HG03378 (cell line): ENCODE measurements at regions not wholly inside any gene's neighbourhood (a gene's known extent, or its start where the extent isn't known, plus 50 kb on each side); places are given as distances from the start of the nearest gene placed in this dataset.

Experiments
- ATAC-seq: cut with Tn5 transposase; IDR thresholded peaks from one replicate; pipeline ENCODE4 v1.9.1; 2021; ENCODE audit warnings: mild to moderate bottlenecking, moderate library complexity; ENCODE audit not compliant: unreplicated experiment

DNA sequence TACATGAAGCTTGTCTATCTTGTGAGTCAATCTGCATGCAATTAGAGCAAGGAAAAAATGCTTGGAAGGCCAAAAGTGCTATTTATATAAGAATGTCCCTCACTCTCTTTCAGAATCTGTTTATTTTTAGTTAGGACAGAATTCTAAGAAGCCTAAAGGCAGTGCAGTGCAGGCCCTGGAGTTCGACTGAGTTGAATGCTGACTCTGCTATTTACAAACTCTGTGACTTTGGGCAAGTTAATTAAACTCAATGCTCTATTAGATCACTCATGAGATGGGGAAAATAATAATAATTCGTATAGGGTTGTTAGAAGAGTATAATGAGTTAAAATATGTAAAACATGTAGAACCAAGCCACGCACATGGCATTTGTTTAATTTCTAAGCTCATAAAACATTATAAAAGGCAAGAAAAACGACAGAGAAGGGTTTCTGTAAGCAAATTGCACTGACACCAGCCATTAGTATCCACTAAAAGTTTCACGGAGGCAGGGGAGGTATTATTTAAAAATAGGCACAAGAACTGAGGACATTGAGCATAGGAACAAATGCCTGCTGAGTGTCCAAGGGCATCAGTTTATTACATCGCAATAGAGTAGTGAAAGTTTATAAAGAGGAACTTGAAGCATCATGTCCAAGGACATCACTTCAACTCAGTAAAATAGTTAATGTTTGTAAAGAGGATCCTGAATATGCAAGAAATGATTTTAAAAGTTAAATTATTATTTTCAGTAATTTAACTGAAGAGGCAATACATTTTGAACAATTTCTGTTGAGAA is 115.0 kb upstream of the INPP4B start:
- ATAC-seq = no peak

DNA sequence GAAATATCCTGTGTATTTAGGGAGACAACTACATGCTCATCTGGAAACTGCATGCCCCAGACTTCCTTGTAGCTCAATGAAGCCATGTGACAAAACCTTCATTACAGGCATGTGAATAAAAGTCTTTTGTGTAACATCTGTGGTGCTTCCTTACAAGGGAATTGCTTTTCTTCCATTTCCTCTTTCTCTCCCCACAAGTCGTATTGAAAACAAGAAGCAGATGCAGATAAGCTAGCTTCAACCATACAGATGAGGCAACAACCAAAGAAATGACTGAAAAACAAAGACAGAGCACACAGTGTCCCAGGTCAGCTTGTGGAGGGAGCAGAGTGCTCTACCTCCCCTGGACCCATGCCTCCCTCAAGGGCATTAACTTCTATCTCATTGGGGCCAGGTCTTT is 115.8 kb upstream of the INPP4B start:
- ATAC-seq = no peak

DNA sequence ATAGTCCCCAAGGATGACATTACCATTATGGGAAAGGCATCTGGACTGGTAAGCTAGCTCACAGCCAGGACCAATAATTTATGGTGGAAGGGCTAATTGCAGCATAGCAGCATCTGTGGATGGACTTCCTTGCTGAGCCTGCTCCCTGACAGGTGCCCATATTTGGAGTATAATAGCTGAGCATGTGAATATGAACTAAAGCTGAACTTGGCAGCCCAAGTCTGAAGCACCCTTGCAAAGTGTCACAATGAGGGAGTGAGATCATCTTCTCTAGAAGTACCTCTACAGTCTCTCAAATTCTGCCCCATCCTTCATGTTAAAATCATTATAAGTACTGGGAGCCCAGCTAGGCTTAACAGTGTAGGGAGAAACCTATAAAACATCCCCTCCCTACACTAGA is 128.2 kb upstream of the INPP4B start:
- no peak for ATAC-seq

DNA sequence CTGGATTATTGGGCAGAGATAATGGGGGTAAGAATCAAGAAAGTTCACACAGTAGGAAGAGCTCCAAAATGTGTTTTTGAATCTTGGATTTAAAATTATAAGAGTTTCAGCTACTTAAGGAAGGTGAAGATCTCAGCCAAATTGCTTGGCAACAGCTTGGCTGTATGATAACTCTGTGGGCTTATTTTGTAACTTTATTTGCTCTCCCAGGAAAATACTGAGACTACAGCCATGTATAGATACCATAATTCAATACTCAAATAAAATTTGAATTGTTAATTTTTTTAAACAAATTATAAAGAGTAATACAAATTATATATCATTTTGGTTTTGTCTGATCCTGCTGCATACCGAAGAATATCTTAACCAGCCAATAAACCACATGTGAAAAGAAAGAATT is 129.5 kb upstream of the INPP4B start:
- no peak for ATAC-seq

DNA sequence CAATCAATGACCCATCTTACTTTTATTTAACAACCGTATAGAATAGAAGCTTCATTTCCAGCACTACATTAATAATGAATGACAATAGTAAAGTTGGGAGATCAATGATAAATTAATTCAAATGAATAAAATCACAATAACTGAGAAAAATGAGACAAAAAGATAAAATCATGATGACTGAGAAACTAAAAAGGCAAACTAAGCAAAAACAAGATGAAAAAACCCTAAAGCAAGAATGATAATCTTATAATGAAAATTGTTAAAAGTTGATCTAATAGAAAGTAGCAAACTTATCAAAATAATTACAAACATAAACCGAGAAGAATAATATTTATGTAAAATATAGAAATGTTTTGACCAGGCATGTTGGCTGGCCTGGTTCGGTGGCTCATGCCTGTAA is 130.4 kb upstream of the INPP4B start:
- no peak for ATAC-seq

GRCh38 chr4:142977182-142977581 is 131.1 kb upstream of the INPP4B start:
- ATAC-seq = no peak

- ATAC-seq = no peak
These were observed 137.0 kb upstream of the INPP4B start for GRCh38 chr4:142983065-142983464.

DNA sequence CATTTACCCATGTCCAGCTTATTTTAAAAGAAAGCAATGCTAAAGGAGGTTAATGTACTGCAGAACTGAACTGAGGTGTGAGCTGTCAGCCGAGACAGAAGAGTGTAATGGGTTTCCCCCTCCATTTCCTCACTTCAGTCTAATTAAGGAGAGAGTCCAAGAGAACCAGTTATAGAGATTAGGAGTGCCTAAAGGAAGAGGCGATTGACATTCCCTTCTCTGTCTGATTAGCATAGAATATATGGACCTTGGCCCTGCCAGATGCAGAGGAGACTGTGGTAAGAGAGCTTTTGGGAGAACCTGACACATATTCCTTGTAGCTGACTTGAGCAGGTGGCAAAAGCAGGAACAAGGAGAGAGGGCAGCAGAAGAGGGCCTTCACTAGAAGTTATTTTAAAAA is 137.5 kb upstream of the INPP4B start:
- no peak for ATAC-seq

- ATAC-seq = no peak
These were observed 138.9 kb upstream of the INPP4B start for GRCh38 chr4:142984871-142985585.

- no peak for ATAC-seq
These were observed 168.5 kb upstream of the USP38 start for GRCh38 chr4:143016171-143016570.

DNA sequence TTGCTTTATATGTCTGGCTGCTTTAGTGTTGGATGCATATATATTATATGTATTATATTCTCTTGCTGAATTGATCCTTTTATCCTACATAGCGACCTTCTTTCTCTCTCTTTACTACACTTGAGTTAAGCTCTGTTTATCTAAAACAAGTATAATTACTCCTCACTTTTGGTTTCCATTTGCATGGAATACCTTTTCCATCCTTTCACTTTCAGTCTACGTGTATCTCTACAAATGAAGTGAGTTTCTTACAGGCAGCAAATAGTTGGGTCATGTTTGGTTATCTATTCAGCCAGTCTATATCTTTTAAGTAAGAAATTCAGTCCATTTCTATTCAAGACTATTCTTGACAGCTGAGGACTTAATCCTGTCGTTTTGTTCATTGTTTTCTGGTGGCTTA is 167.5 kb upstream of the USP38 start:
- ATAC-seq = no peak

DNA sequence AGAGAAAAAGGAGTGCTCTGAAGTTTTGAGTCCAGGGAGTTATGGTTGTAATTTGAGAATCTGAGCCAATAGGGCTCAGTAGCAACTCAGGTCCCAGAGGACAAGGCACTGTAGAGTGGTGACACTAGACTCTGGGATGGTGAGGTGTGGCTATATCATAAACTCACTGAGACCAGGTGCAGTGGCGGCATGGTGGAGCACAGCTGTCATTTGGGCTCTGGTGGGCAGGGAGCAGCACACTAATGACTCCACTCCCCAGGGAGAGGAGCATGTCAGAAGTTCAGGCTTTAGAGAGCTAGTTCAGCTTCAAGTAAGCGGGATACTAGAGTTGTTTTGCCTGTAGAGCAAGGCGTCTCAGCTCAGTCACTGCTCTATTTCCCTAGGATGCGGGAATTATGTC is 165.4 kb upstream of the USP38 start:
- no peak for ATAC-seq

- ATAC-seq = peak; percentile 76
These were observed 163.3 kb upstream of the USP38 start for GRCh38 chr4:143021384-143021783.

DNA sequence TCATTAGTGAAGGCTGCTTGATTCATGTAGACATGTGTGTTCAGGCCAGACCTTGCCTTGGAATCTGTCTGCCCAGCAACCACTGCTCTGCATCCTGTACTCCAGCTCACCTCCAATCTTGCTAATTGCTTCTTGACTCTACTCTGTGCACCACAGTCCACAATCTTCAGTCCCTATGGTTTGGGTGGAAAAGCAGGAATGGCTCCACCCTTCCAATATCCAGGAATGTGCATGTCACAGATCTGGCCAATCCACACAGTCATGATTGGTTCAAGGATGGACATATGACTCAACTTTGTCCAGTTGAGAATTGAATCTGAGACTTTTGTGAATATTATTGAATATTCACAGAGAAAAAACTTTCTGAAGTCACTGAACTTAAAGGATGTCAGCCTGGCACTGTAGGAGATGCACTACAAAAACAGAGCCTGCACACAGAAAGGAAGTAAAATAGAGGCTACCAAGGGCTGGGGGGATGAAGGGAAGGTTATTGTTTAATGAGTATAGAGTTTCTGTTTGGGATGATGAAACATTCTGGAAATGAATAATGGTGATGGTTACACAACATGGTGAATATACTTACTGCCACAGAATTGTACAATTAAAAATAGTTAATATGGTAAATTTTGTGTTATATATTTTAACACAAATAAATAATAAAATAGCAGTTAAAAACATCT is 161.3 kb upstream of the USP38 start:
- ATAC-seq = peak; percentile 35

DNA sequence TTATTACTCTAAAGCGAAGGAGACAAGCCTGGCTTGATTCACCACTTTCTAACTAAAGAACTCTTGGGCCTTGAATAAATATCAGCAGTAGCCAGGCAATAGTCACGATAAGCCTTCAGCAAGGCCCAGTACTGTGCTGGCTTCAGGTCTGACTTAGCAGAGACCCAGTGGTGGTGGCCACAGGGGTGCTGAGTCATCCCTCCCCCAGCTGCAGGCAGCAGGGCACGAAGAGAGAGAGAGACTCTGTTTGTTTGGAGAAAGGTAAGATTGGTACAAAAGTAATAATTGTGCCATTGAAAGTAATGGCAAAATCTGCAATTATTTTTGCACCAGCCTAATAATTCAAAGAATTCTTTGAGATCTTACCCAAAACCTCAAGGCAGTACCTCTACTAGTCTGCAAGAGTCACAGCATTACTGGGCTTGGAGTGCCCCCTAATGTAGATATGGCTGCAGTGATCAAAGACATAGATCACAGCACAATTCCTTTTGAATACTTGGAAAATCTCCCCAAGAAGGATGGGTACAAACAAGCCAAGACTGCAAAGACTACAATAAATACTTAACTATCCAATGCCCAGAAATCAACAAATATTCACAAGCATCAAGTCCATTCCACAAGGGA is 159.5 kb upstream of the USP38 start:
- peak; percentile 46 for ATAC-seq

DNA sequence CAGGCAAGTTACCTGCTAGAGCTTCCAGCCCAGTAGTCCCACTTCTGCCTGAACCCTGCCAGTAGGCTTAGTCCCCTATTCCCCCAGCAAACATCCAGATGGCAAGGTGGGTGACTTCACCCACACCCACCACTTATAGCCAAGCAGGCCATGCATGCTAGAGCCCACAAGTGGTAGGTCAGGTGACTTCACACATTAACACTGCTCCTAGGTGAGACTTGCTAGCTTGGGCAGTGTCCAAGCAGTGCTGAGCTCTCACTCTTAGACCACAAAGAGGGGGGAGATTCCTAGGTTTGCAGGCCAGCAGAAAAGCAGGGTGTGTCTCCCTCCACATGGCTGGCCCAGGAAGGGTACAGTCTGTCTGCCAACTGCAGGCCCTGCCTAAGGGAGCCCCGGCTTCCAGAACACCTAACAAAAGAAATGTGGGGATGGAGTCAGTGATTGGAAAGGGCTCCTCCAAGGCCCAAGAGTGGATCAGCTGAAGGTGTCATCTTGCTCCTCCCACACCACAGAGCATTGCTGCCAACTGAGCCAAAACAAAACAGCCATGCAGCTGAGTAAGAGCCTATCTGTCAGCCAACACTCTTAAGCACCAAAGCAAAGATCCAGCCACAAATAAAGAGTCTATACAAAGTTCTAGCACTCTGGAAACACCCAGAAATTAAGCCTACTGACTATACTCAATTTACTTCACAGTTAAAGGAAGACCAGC is 158.1 kb upstream of the USP38 start:
- ATAC-seq = no peak

GRCh38 chr4:143035661-143036060 is 149.1 kb upstream of the USP38 start:
- ATAC-seq = no peak

- ATAC-seq = no peak
These were observed 148.3 kb upstream of the USP38 start for GRCh38 chr4:143036443-143036842.

DNA sequence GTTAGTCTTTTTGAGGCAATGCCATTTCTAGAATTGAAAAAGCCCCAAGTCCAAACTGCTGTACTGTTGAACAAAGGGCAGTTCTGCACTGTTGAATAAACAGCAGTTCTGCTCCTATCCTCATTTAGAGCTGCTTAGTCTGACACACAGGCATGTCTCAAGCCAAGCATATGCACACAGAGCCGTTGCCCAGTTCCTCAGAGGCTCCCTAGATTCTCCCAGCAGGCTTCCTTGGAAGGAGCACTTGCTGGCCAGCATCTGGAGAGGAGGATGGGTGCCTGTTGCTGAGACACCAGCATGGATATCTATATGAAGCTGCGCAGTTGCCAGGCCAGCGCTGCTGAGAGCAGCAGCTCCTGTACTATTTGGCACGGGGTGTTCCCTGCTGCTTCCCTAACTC is 138.3 kb upstream of the USP38 start:
- no peak for ATAC-seq

- no peak for ATAC-seq
These were observed 137.8 kb upstream of the USP38 start for GRCh38 chr4:143046906-143047305.

GRCh38 chr4:143054971-143055370 is 129.7 kb upstream of the USP38 start:
- no peak for ATAC-seq
